IPS-NIHi11 (cell line): ENCODE measurements at regions not wholly inside any gene's neighbourhood (a gene's known extent, or its start where the extent isn't known, plus 50 kb on each side); places are given as distances from the start of the nearest gene placed in this dataset.
"Not testable (repeated sequence)": the region's sequence is repeated elsewhere in the genome, so short reads cannot be mapped to it uniquely, and the experiment has no call there.

ENCODE experiments used
- DNase-seq: peaks from one replicate; pipeline ENCODE4 v3.0.0; 2012; ENCODE audit warnings: mixed read lengths, low spot score

- DNase-seq: no peak
These were observed 138.3 kb downstream of the PCDH18 start for GRCh38 chr4:137394018-137394417.

GRCh38 chr4:137393044-137393443, 139.2 kb downstream of the PCDH18 start:
- DNase-seq: no peak

GRCh38 chr4:137390707-137391106, 141.6 kb downstream of the PCDH18 start:
- DNase-seq: no peak

- DNase-seq: no peak
These were observed 142.3 kb downstream of the PCDH18 start for GRCh38 chr4:137389911-137390520.

- no peak for DNase-seq
These were observed 144.4 kb downstream of the PCDH18 start for GRCh38 chr4:137387924-137388323.

- DNase-seq: no peak
These were observed 147.8 kb downstream of the PCDH18 start for GRCh38 chr4:137384476-137384875.

GRCh38 chr4:137378821-137379220, 153.5 kb downstream of the PCDH18 start:
- DNase-seq: no peak

GRCh38 chr4:137378393-137378792, 153.9 kb downstream of the PCDH18 start:
- DNase-seq: no peak

GRCh38 chr4:137376312-137376711, 156.0 kb downstream of the PCDH18 start:
- DNase-seq: no peak

- no peak for DNase-seq
These were observed 157.0 kb downstream of the PCDH18 start for GRCh38 chr4:137375111-137375850.

GRCh38 chr4:137370679-137371078, 161.6 kb downstream of the PCDH18 start:
- no peak for DNase-seq

GRCh38 chr4:137370206-137370633, 162.1 kb downstream of the PCDH18 start:
- no peak for DNase-seq

- no peak for DNase-seq
These were observed 164.7 kb downstream of the PCDH18 start for GRCh38 chr4:137367620-137368019.

- DNase-seq: no peak
These were observed 168.8 kb downstream of the PCDH18 start for GRCh38 chr4:137363496-137363895.

- DNase-seq: no peak
These were observed 170.4 kb downstream of the PCDH18 start for GRCh38 chr4:137361756-137362470.

- DNase-seq: no peak
These were observed 171.5 kb downstream of the PCDH18 start for GRCh38 chr4:137360761-137361160.

- DNase-seq: no peak
These were observed 172.5 kb downstream of the PCDH18 start for GRCh38 chr4:137359691-137360315.

GRCh38 chr4:137354562-137354961, 177.7 kb downstream of the PCDH18 start:
- DNase-seq: not testable (repeated sequence)

GRCh38 chr4:137347371-137347770, 184.9 kb downstream of the PCDH18 start:
- DNase-seq: no peak

GRCh38 chr4:137345597-137345996, 186.7 kb downstream of the PCDH18 start:
- no peak for DNase-seq

GRCh38 chr4:137343221-137343620, 189.1 kb downstream of the PCDH18 start:
- no peak for DNase-seq

- no peak for DNase-seq
These were observed 199.3 kb downstream of the PCDH18 start for GRCh38 chr4:137333031-137333430.

- DNase-seq: no peak
These were observed 220.0 kb downstream of the PCDH18 start for GRCh38 chr4:137312257-137312656.
